HG02759 (cell line): ENCODE measurements at regions not wholly inside any gene's neighbourhood (a gene's known extent, or its start where the extent isn't known, plus 50 kb on each side); places are given as distances from the start of the nearest gene placed in this dataset.
"Not testable (repeated sequence)": the region's sequence is repeated elsewhere in the genome, so short reads cannot be mapped to it uniquely, and the experiment has no call there.

Source experiments
- ATAC-seq: cut with Tn5 transposase; IDR thresholded peaks from one replicate; pipeline ENCODE4 v1.9.1; 2021; ENCODE audit warnings: mild to moderate bottlenecking, moderate library complexity; ENCODE audit not compliant: unreplicated experiment

GRCh38 chr12:24379433-24379832 lies 430.0 kb upstream of the SOX5 start:
- ATAC-seq = no peak

DNA sequence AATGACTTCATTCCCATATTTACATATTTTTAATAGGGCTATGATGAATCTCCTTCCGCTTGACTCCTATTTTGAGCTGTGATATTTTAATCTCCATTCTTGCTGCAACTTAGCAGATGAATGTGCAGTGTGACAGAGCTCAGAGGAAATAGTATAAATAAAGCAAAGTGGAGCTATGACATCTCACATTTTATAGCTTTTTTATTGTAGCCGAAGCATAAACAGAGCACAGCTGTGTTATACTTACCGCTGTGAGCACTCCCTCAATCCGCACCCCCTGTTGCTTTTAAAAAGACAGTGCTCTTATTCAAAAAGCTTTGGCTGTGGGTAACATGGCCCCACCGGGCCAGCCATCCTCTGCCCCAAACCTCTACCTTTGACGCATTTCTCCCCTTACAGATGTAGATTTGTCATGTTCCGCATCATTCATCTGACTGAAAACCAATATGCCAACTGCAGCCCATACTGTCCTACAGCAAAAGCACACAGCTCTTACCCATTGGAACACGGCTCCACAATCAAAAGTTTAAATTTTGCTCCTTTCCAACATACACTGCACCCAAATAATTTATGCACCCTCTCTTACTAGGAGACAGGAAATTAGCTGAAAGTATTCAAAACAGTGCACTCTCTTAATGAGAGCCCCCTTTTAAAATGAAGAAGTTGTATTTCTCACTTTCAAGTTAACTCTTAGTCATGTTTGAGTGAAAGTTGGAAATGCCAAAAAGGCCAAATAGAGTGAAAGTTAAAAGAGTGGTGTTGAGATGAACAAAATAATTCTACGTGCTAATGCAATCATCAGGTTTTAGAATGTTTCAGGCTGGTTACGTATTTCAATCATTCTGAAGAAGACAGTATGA lies 429.3 kb upstream of the SOX5 start:
- ATAC-seq = peak; percentile 76

DNA sequence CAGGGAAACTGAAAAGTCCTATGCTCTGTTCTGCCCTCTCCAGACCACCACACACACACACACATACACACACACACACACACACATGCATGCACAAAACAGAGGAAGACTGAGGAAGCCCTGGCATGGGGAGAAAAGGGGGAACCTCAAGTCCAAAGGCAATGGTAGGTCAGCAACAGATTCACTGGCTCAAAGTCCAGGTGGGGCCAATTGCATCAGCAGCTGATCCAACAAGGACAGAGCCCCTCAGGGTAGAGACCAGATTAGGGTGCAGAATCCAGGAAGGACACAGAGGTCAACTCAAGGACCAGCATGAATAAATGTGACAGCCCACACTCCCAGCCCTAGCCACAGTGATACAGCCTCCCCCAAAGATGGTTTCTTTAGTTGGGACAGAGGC lies 425.0 kb upstream of the SOX5 start:
- no peak for ATAC-seq

DNA sequence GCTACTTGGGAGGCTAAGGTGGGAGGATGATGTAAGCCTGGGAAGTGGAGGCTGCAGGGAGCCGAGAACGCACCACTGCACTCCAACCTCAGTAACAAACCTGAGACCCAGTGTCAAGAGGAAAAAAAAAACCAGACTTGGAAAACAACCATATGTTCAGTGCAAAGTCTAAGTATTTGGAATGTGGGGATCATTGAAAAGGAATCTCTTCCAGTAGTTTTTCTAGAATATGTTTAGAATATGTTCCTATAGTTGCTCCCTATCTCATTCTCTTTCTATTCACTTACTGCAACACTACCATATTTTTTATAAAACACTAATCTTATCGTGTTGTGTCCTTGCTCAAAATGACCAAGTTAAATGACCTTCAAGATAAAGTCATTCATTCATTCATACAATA lies 423.5 kb upstream of the SOX5 start:
- no peak for ATAC-seq

DNA sequence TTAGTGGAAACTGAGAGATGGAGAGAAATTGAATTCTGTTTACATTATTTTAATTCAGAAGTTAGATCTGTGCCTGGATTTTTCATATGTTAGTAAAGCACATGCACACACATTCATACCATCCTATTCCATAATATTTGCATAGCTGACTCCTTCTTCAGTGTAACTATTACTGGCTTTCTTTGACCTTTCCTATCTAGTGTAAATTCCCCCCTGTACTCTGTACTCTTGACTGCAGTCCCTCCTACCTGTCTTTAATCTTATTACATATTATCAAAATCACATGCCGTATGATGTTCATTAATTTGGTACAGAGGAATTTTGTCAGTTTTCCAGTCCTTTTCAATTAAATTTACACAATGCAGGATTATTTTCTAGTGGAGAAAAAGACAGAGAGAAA lies 417.0 kb upstream of the SOX5 start:
- no peak for ATAC-seq

- ATAC-seq = no peak
Observed at GRCh38 chr12:24364921-24365320, 415.5 kb upstream of the SOX5 start.

DNA sequence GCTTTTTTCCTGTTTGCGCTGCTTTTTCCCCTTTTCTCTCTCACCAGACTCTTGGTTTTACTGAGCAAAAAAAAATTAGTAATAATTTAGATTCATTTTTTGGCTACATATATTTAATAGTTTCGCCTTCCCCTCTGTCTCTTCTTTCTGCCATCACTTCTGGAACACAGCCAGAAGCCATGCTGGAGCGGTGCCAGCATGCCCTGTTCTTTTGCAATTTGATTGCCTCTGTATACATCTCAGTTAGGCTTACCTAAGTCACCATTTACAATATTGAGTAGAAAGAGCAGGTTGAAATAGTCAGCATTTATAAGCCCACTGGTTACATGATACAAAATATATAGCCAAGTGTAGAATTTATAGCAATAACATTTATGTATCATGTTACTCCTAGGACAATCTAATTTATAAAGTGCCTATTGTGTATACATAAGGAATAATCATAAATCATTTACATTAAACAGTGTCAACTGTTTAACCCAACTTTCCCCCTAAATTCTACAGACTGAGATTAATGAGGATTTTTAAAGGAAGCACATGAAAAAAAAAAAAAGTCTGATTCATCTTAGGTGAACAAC lies 413.8 kb upstream of the SOX5 start:
- no peak for ATAC-seq

DNA sequence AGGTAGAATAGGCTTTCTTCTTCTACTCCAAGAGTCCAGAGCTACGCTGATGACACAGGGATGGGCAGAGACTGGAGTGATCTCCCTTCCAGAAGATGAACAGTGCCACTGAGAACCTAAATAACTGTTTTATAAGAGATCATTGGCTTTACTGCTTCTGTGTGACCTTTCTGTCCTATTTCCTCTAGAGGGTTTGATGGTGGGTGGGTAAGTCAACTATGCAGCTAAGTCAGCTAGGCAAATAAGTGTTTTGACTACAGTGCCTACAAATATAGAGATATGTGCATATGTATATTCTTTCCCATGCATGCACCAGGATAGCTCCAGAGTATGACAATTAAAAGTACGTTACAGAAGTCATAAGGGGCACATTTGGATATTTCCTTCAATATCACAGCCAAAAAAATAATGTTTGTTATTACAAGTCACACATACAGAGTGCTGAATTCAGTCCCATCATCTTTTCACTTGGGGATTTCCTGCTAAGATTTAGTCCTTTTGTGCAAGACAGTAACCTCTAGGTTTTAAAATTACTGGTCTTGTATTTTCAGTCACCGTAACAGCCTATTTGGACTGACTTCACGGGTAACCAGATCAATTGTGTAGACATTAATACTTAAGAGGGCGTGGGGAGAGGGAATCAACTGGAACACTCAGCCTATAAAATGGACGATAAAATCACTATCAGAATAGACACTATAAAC lies 412.6 kb upstream of the SOX5 start:
- ATAC-seq = peak; percentile 49

GRCh38 chr12:24360907-24361306 lies 411.4 kb upstream of the SOX5 start:
- peak; percentile 73 for ATAC-seq

DNA sequence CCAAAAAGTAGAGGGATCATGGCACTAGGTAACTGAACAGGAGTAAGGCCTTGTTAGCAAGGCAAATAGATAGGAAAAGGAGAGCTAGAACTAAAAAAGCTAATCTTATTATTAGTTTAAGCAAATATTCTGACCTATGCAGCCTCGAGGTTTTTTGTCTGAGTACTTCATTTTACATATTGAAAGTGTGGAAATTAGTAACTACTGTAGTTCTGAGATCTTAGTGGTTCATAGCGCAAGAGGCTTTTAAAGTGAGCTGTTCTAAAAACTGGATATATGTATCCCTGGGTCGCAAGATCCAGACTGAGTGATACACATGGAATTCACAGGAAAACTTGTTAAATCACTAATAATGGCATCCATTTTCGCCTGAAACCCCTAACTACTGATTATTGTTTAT lies 411.0 kb upstream of the SOX5 start:
- ATAC-seq = peak; percentile 42

GRCh38 chr12:24360057-24360456 lies 410.6 kb upstream of the SOX5 start:
- no peak for ATAC-seq

GRCh38 chr12:24359418-24359817 lies 409.9 kb upstream of the SOX5 start:
- ATAC-seq = no peak

DNA sequence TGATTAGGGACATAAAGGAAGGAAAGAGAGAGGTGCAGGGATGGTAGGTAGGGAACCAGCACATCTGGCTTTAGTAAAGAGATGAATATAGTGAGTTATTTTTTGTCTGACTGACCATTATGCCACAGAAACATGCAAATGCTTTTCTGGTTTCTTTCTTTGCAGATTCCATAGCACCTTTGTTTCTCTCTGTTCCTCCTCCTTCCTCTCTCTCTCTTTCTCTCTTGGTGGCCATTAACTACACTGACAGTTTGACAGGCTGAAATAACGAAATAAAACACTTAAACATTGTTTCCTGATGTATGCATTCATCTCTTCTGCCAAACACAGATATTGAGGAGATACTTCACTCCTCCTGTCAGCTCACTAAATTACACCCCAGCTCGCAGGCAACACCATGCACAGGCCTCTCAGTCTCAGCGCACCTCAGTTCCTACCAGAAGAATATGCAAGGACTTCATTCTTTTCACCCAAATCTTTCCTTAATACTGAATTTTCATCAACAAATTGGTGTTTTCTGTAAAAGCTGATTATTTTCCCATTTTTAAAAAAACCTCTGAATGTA lies 406.9 kb upstream of the SOX5 start:
- peak; percentile 61 for ATAC-seq

- ATAC-seq = no peak
Observed at GRCh38 chr12:24352363-24352762, 402.9 kb upstream of the SOX5 start.

GRCh38 chr12:24349051-24349799 lies 399.8 kb upstream of the SOX5 start:
- no peak for ATAC-seq

DNA sequence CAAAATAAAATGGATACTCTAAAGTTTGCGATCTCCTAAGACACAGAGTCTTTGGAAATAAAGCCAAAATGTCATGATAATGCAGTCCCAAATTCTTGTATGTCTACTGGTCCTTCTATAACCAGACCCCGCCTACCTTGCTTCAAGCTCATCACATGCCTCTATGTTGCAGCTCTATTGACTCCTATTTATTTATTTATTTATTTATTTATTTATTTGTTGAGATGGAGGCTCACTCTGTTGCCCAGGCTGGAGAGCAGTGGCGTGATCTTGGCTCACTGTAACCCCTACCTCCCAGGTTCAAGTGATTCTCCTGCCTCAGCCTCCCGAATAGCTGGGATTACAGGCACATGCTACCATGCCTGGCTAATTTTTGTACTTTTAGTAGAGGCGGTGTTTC lies 398.7 kb upstream of the SOX5 start:
- not testable (repeated sequence) for ATAC-seq

DNA sequence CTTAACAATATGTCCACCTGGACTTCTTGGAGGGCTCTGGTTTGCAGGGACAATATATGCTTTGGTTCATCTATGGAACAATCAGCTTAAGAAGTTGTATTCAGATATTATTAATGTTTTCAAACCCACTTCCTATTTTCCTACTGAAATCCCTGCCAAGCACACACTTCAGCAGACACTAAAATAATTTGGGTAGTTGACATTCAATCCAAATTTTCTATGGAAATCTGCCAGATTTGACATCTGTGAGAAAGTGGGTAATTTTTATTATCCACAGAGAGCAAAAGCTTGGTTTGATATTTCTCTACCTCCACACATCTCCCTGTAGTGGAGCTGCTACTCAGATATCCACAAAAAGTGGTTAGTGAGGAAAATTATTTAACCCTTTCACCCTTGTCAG lies 378.8 kb upstream of the SOX5 start:
- no peak for ATAC-seq

DNA sequence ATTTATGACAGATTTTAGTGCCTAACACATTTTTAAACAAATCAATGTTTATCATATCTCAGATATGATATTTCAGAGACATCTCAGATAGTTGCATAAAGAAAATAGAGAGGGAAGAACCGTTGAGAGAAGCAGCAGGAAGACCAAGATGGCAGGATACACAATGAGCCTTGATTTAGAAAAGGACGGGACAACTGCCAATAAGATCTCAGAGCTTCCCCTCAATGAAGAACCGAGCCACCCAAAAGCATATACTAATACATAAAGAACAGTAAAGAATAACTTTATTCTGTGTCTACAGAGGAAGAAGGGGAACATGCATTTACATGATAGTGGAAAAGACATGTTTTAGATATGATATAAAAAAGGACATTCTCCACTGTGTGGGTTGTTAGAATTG lies 375.9 kb upstream of the SOX5 start:
- ATAC-seq = no peak

GRCh38 chr12:24307716-24308335 lies 358.4 kb upstream of the SOX5 start:
- no peak for ATAC-seq

GRCh38 chr12:24307153-24307552 lies 357.7 kb upstream of the SOX5 start:
- ATAC-seq = no peak

DNA sequence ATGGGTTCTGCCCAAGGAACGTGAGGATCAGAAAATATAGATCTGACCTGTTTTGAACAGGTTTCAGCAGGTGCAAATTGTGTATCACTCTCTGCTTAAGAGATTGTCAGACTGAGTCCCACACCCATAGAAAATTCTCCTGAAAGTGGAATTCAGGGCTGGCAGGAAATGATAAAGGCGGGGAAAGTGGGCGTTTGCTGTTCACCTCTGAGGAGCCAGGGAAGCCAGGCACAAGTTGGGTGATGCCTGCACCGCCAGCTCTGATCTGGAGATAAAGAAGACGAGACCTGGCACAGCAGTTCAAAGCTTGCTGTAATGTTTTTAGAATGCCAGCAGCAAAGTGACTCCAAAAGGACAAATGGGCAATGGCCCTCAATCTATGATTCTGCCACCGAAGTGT lies 356.5 kb upstream of the SOX5 start:
- no peak for ATAC-seq
